ENCODE measurements at regions not wholly inside any gene's neighbourhood (a gene's known extent, or its start where the extent isn't known, plus 50 kb on each side); places are given as distances from the start of the nearest gene placed in this dataset.

GRCh38 chr2:6579281-6579680, 286.4 kb downstream of the CMPK2 start:
- TF ChIP-seq POLR2AphosphoS5 (IDR thresholded peaks at IDR 0.05; ENCODE audit: low read depth, low read length) (no peak), TAF1 (IDR thresholded peaks at IDR 0.05; ENCODE audit: borderline replicate concordance, insufficient read depth, low read length) (no peak), SIN3A (IDR thresholded peaks at IDR 0.05; ENCODE audit: borderline replicate concordance, insufficient read depth, low read length) (no peak)

All from PFSK-1 (cell line).